ENCODE measurements at regions not wholly inside any gene's neighbourhood (a gene's known extent, or its start where the extent isn't known, plus 50 kb on each side); places are given as distances from the start of the nearest gene placed in this dataset.

- TF ChIP-seq CTCF (IDR thresholded peaks at IDR 0.05) (no peak), POLR2A (IDR thresholded peaks at IDR 0.05) (no peak)
Measured at GRCh38 chr13:112179995-112180394, 113.0 kb downstream of the SOX1 start.

Measured in thyroid gland (tissue), 4 donors.